Right hindlimb (tissue), 1 donor: ENCODE measurements at regions not wholly inside any gene's neighbourhood (a gene's known extent, or its start where the extent isn't known, plus 50 kb on each side); places are given as distances from the start of the nearest gene placed in this dataset.
A peak's percentile ranks its signal among the peaks of the same experiment; 100 is the strongest.

Experiments used
- DNase-seq: peaks from one replicate; pipeline ENCODE4 v3.0.0-alpha.2; 2018

GRCh38 chr6:29884261-29884660 is 56.6 kb downstream of the HLA-G start:
- no peak for DNase-seq

- no peak for DNase-seq
These were observed 55.6 kb upstream of the HLA-A start for GRCh38 chr6:29886701-29887100.

- DNase-seq, result peak; percentile 58
These were observed 55.0 kb upstream of the HLA-A start for GRCh38 chr6:29887330-29887818.

- DNase-seq, result peak; percentile 47
These were observed 54.2 kb upstream of the HLA-A start for GRCh38 chr6:29887819-29888776.
